Left lobe of liver (tissue), 2 donors: ENCODE measurements at regions not wholly inside any gene's neighbourhood (a gene's known extent, or its start where the extent isn't known, plus 50 kb on each side); places are given as distances from the start of the nearest gene placed in this dataset.
"Not testable (repeated sequence)": the region's sequence is repeated elsewhere in the genome, so short reads cannot be mapped to it uniquely, and the experiment has no call there.

Experiments
- ATAC-seq: fragments of 200-7000 bp; cut with Tn5 transposase; one replicate; pipeline ENCODE4 v1.9.1; 2020; ENCODE audit warnings: mild to moderate bottlenecking, moderate library complexity
- DNase-seq: peaks from one replicate; pipeline ENCODE4 v3.0.0-alpha.2; 2020; ENCODE audit warnings: low spot score
- donor health status: DM: no; HTN: no; CAD: no; lungs with moderate emphysema.
- donor health status: DM: no; HTN: yes; CAD: no.

GRCh38 chr6:94902974-94903628 is 674.2 kb upstream of the MANEA start:
- no peak for ATAC-seq
- no peak for DNase-seq

- no peak for ATAC-seq
- DNase-seq = no peak
Observed at GRCh38 chr6:94899191-94899590, 678.1 kb upstream of the MANEA start.

- no peak for DNase-seq
- ATAC-seq = no peak
Observed at GRCh38 chr6:94894300-94894699, 683.0 kb upstream of the MANEA start.

GRCh38 chr6:94893327-94893726 is 684.0 kb upstream of the MANEA start:
- DNase-seq = no peak
- no peak for ATAC-seq

GRCh38 chr6:94873819-94874218 is 703.5 kb upstream of the MANEA start:
- DNase-seq, ATAC-seq: not testable (repeated sequence)

- ATAC-seq = no peak
Observed at GRCh38 chr6:94862112-94862511, 715.2 kb upstream of the MANEA start.

GRCh38 chr6:94859924-94860323 is 717.4 kb upstream of the MANEA start:
- ATAC-seq = no peak

More at GRCh38 chr6:94862112-94862511, 715.2 kb upstream of the MANEA start:
- no peak for DNase-seq

GRCh38 chr6:94856999-94857398 is 720.3 kb upstream of the MANEA start:
- ATAC-seq, DNase-seq: not testable (repeated sequence)

More at GRCh38 chr6:94859924-94860323, 717.4 kb upstream of the MANEA start:
- no peak for DNase-seq

GRCh38 chr6:94851329-94851728 is 726.0 kb upstream of the MANEA start:
- ATAC-seq, DNase-seq: not testable (repeated sequence)

GRCh38 chr6:94845742-94846141 is 731.6 kb upstream of the MANEA start:
- no peak for ATAC-seq
- DNase-seq = no peak

GRCh38 chr6:94835264-94835663 is 742.1 kb upstream of the MANEA start:
- DNase-seq = no peak
- ATAC-seq = no peak

GRCh38 chr6:94813806-94814205 is 763.5 kb upstream of the MANEA start:
- no peak for ATAC-seq
- no peak for DNase-seq

GRCh38 chr6:94801344-94801743 is 776.0 kb upstream of the MANEA start:
- ATAC-seq (no peak), DNase-seq (no peak)

- DNase-seq (no peak), ATAC-seq (no peak)
Observed at GRCh38 chr6:94785514-94785913, 791.8 kb upstream of the MANEA start.

GRCh38 chr6:94785081-94785480 is 792.3 kb upstream of the MANEA start:
- DNase-seq, ATAC-seq: not testable (repeated sequence)

- no peak for ATAC-seq
Observed at GRCh38 chr6:94769197-94769596, 808.1 kb upstream of the MANEA start.

GRCh38 chr6:94751641-94752329 is 825.5 kb upstream of the MANEA start:
- no peak for DNase-seq
- no peak for ATAC-seq

More at GRCh38 chr6:94769197-94769596, 808.1 kb upstream of the MANEA start:
- no peak for DNase-seq

GRCh38 chr6:94736236-94736635 is 841.1 kb upstream of the MANEA start:
- ATAC-seq (no peak), DNase-seq (no peak)

- no peak for ATAC-seq
- DNase-seq = no peak
Observed at GRCh38 chr6:94735270-94735669, 842.1 kb upstream of the MANEA start.

GRCh38 chr6:94734751-94735150 is 842.6 kb upstream of the MANEA start:
- DNase-seq (no peak), ATAC-seq (no peak)

GRCh38 chr6:94733066-94733465 is 844.3 kb upstream of the MANEA start:
- no peak for DNase-seq

GRCh38 chr6:94727710-94728109 is 849.6 kb upstream of the MANEA start:
- ATAC-seq = no peak
- no peak for DNase-seq

More at GRCh38 chr6:94733066-94733465, 844.3 kb upstream of the MANEA start:
- ATAC-seq = no peak
